ENCODE measurements at regions not wholly inside any gene's neighbourhood (a gene's known extent, or its start where the extent isn't known, plus 50 kb on each side); places are given as distances from the start of the nearest gene placed in this dataset.

DNA sequence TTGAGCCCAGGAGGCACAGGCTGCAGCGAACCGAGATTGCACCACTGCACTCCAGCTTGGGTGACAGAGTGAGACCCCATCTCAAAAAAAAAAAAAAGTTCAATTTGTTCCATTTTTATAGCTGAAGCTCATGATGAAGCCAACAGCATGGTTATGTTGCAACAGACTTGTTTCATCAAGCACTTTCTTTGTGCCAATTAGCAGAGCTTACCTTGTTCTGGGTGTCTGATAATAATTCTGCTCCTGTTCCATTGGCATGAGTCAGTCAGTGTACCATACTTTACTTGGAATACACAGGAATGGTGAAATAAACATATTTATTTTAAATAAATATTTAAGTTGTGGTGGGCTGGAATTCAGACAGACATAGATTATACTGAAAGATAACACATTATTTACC is 100.8 kb upstream of the DAAM1 start:
- H3K4me3 ChIP-seq (replicated peaks; ENCODE audit: low read depth, low read length), result no peak overlapping the region
- no peaks in the 10 kb centered on the region for H3K36me3 ChIP-seq (ENCODE audit: control insufficient read depth, insufficient read depth, low read length)
- no peak for DNase-seq (ENCODE audit: extremely low read depth, insufficient read length)
- no peak for TF ChIP-seq CTCF (IDR thresholded peaks at IDR 0.05; ENCODE audit: insufficient read depth, low read length, poor library complexity, severe bottlenecking)
- H3K27me3 ChIP-seq (replicated peaks; ENCODE audit: control insufficient read depth, insufficient read depth, low read length), result no peaks in the 10 kb centered on the region; the same call in 1 of the 2 replicates

DNA sequence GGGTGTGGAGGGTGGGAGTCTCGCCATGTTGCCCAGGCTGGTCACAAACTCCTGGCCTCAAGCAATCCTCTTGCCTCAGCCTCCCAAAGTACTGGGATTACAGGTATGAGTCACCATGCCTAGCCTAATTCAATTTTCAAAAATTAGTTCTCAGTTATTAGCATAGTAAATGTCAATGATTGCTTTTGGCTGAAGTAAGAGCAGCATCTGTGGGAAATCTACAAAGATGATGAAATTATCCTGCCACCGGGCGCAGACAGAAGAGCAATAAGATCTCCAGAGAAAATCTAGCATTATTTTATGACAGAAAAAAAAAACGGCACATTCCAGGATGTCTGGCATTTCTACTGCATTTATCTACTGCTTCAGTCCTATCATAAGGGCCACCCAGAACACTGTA is 97.9 kb upstream of the DAAM1 start:
- no peak for DNase-seq (ENCODE audit: extremely low read depth, insufficient read length)
- no peak overlapping the region for H3K4me3 ChIP-seq (replicated peaks; ENCODE audit: low read depth, low read length)
- H3K36me3 ChIP-seq (ENCODE audit: control insufficient read depth, insufficient read depth, low read length), result no peaks in the 10 kb centered on the region
- H3K27me3 ChIP-seq (replicated peaks; ENCODE audit: control insufficient read depth, insufficient read depth, low read length), result peaks cover 2% of the 10 kb centered on the region
- no peak for TF ChIP-seq CTCF (IDR thresholded peaks at IDR 0.05; ENCODE audit: insufficient read depth, low read length, poor library complexity, severe bottlenecking)

- TF ChIP-seq CTCF (IDR thresholded peaks at IDR 0.05; ENCODE audit: insufficient read depth, low read length, poor library complexity, severe bottlenecking), result no peak
- Histone ChIP-seq H3K27me3 (replicated peaks; ENCODE audit: control insufficient read depth, insufficient read depth, low read length) (peaks cover 2% of the 10 kb centered on the region), H3K36me3 (ENCODE audit: control insufficient read depth, insufficient read depth, low read length) (no peaks in the 10 kb centered on the region), H3K4me3 (replicated peaks; ENCODE audit: low read depth, low read length) (no peak overlapping the region)
- no peak for DNase-seq (ENCODE audit: extremely low read depth, insufficient read length)
These were observed 97.1 kb upstream of the DAAM1 start for GRCh38 chr14:59091404-59091803.

GRCh38 chr14:59091976-59092375 is 96.5 kb upstream of the DAAM1 start:
- no peak overlapping the region for H3K4me3 ChIP-seq (replicated peaks; ENCODE audit: low read depth, low read length)
- H3K27me3 ChIP-seq (replicated peaks; ENCODE audit: control insufficient read depth, insufficient read depth, low read length), result peaks cover 2% of the 10 kb centered on the region
- TF ChIP-seq CTCF (IDR thresholded peaks at IDR 0.05; ENCODE audit: insufficient read depth, low read length, poor library complexity, severe bottlenecking), result no peak
- no peak for DNase-seq (ENCODE audit: extremely low read depth, insufficient read length)
- H3K36me3 ChIP-seq (ENCODE audit: control insufficient read depth, insufficient read depth, low read length), result no peaks in the 10 kb centered on the region

- DNase-seq (ENCODE audit: extremely low read depth, insufficient read length), result no peak
- Histone ChIP-seq H3K4me3 (replicated peaks; ENCODE audit: low read depth, low read length) (no peak overlapping the region), H3K27me3 (replicated peaks; ENCODE audit: control insufficient read depth, insufficient read depth, low read length) (peaks cover 2% of the 10 kb centered on the region), H3K36me3 (ENCODE audit: control insufficient read depth, insufficient read depth, low read length) (no peaks in the 10 kb centered on the region)
- TF ChIP-seq CTCF (IDR thresholded peaks at IDR 0.05; ENCODE audit: insufficient read depth, low read length, poor library complexity, severe bottlenecking), result no peak
These were observed 94.6 kb upstream of the DAAM1 start for GRCh38 chr14:59093902-59094301.

- Histone ChIP-seq H3K27me3 (replicated peaks; ENCODE audit: control insufficient read depth, insufficient read depth, low read length) (peaks cover 2% of the 10 kb centered on the region), H3K4me3 (replicated peaks; ENCODE audit: low read depth, low read length) (no peak overlapping the region), H3K36me3 (ENCODE audit: control insufficient read depth, insufficient read depth, low read length) (no peaks in the 10 kb centered on the region)
- no peak for TF ChIP-seq CTCF (IDR thresholded peaks at IDR 0.05; ENCODE audit: insufficient read depth, low read length, poor library complexity, severe bottlenecking)
- DNase-seq (ENCODE audit: extremely low read depth, insufficient read length), result no peak
These were observed 92.2 kb upstream of the DAAM1 start for GRCh38 chr14:59096303-59096702.
